ENCODE measurements at regions not wholly inside any gene's neighbourhood (a gene's known extent, or its start where the extent isn't known, plus 50 kb on each side); places are given as distances from the start of the nearest gene placed in this dataset.

DNA sequence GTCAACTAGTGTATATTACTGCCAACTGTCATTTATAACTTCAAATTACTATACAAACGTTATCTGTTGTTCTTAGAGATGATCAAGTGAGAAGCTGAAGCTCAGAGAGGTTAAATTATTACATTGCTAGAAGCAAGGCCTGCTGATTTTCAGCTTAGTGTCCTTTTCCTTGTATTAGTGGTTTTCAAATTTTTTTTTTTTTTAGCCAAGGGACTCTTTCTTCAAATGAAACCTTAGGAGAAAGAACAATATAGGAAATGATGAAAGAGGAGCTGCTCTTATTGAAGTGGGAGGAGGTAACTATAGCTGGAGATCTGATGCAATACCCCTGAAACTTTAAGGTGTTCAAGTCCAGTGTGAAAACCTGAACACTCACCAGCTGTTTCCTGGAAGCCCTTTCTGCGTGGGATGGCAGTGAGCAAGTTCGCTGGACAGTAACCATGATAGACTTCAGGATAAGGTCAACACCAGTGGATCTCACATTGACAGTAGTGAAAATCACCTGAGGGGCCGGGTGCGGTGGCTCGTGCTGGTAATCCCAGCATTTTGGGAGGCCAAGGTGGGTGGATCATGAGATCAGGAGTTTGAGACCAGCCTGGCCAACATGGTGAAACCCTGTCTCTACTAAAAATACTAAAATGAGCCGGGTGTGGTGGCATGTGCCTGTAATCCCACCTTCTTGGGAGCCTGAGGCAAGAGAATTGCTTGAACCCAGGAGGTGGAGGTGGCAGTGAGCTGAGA lies 376.2 kb downstream of the EDEM1 start (continued):
- no peak for TF ChIP-seq NR2C1 (IDR thresholded peaks at IDR 0.05)
- TF ChIP-seq NR2C1 (tag; IDR thresholded peaks at IDR 0.05) = peak; percentile 82
- no peak; the same call in 1 of the 2 replicates for TF ChIP-seq ZNF165 (CRISPR knock-in tag; IDR thresholded peaks at IDR 0.05; ENCODE audit: borderline replicate concordance)
- TF ChIP-seq MAFG (tag; conservative IDR thresholded peaks at IDR 0.05) = no peak
- TF ChIP-seq ZNF12 (CRISPR knock-in tag; IDR thresholded peaks at IDR 0.05) = no peak
- TF ChIP-seq HDAC1 (IDR thresholded peaks at IDR 0.05) = no peak
- TF ChIP-seq ZNF780A (CRISPR knock-in tag; IDR thresholded peaks at IDR 0.05) = no peak
- TF ChIP-seq ZNF41 (CRISPR knock-in tag; conservative IDR thresholded peaks at IDR 0.05) = peak; percentile 64; the same call in 1 of the 2 replicates
- peak; percentile 55; the same call in 1 of the 2 replicates for TF ChIP-seq ZNF668 (CRISPR knock-in tag; IDR thresholded peaks at IDR 0.05)
- TF ChIP-seq, protein P1, sequence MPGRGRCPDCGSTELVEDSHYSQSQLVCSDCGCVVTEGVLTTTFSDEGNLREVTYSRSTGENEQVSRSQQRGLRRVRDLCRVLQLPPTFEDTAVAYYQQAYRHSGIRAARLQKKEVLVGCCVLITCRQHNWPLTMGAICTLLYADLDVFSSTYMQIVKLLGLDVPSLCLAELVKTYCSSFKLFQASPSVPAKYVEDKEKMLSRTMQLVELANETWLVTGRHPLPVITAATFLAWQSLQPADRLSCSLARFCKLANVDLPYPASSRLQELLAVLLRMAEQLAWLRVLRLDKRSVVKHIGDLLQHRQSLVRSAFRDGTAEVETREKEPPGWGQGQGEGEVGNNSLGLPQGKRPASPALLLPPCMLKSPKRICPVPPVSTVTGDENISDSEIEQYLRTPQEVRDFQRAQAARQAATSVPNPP (IDR thresholded peaks at IDR 0.05; ENCODE audit: borderline replicate concordance, insufficient read depth, insufficient read length) = no peak
- TF ChIP-seq YY1 (IDR thresholded peaks at IDR 0.05; ENCODE audit: borderline replicate concordance in 1 of 3, control insufficient read depth in 1 of 3, extremely low read depth in 1 of 3, insufficient read depth in 3 of 3, insufficient read length in 1 of 3, insufficient replicate concordance in 2 of 3, low read depth in 1 of 3, low read length in 2 of 3) = no peak
- peak; percentile 50; the same call in 1 of the 2 replicates for TF ChIP-seq ELF1 (tag; IDR thresholded peaks at IDR 0.05)
- TF ChIP-seq CEBPB (tag; IDR thresholded peaks at IDR 0.05) = peak; percentile 91
- TF ChIP-seq SUPT5H (IDR thresholded peaks at IDR 0.05) = no peak
- no peak for TF ChIP-seq MCM5 (IDR thresholded peaks at IDR 0.05; ENCODE audit: low read depth)
- TF ChIP-seq ZNF75A (CRISPR knock-in tag; IDR thresholded peaks at IDR 0.05) = peak; percentile 96
- TF ChIP-seq CCAR2 (IDR thresholded peaks at IDR 0.05; ENCODE audit: low read depth, low read length) = no peak
- no peak for TF ChIP-seq HDGF (IDR thresholded peaks at IDR 0.05)
- TF ChIP-seq KDM4B (IDR thresholded peaks at IDR 0.05; ENCODE audit: borderline replicate concordance in 2 of 2, low read depth in 1 of 2) = no peak
- TF ChIP-seq ZNF316 (IDR thresholded peaks at IDR 0.05) = no peak
- TF ChIP-seq, protein P2, sequence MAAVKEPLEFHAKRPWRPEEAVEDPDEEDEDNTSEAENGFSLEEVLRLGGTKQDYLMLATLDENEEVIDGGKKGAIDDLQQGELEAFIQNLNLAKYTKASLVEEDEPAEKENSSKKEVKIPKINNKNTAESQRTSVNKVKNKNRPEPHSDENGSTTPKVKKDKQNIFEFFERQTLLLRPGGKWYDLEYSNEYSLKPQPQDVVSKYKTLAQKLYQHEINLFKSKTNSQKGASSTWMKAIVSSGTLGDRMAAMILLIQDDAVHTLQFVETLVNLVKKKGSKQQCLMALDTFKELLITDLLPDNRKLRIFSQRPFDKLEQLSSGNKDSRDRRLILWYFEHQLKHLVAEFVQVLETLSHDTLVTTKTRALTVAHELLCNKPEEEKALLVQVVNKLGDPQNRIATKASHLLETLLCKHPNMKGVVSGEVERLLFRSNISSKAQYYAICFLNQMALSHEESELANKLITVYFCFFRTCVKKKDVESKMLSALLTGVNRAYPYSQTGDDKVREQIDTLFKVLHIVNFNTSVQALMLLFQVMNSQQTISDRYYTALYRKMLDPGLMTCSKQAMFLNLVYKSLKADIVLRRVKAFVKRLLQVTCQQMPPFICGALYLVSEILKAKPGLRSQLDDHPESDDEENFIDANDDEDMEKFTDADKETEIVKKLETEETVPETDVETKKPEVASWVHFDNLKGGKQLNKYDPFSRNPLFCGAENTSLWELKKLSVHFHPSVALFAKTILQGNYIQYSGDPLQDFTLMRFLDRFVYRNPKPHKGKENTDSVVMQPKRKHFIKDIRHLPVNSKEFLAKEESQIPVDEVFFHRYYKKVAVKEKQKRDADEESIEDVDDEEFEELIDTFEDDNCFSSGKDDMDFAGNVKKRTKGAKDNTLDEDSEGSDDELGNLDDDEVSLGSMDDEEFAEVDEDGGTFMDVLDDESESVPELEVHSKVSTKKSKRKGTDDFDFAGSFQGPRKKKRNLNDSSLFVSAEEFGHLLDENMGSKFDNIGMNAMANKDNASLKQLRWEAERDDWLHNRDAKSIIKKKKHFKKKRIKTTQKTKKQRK (IDR thresholded peaks at IDR 0.05; ENCODE audit: borderline replicate concordance, low read depth, low read length) = no peak
- TF ChIP-seq, protein P3, sequence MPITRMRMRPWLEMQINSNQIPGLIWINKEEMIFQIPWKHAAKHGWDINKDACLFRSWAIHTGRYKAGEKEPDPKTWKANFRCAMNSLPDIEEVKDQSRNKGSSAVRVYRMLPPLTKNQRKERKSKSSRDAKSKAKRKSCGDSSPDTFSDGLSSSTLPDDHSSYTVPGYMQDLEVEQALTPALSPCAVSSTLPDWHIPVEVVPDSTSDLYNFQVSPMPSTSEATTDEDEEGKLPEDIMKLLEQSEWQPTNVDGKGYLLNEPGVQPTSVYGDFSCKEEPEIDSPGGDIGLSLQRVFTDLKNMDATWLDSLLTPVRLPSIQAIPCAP (CRISPR knock-in tag; IDR thresholded peaks at IDR 0.05; ENCODE audit: borderline replicate concordance) = no peak
- no peak for TF ChIP-seq XRCC4 (IDR thresholded peaks at IDR 0.05; ENCODE audit: extremely low read depth, insufficient read depth, insufficient read length)
- no peak for TF ChIP-seq ZNF586 (CRISPR knock-in tag; conservative IDR thresholded peaks at IDR 0.05)
- TF ChIP-seq ZNF699 (CRISPR knock-in tag; IDR thresholded peaks at IDR 0.05; ENCODE audit: insufficient replicate concordance) = no peak
- TF ChIP-seq ZNF124 (CRISPR knock-in tag; IDR thresholded peaks at IDR 0.05) = no peak
